Kidney (tissue), 13 donors: ENCODE measurements at regions not wholly inside any gene's neighbourhood (a gene's known extent, or its start where the extent isn't known, plus 50 kb on each side); places are given as distances from the start of the nearest gene placed in this dataset.

Experiments used
- DNase-seq, 5 donors: peaks; one replicate each; pipeline ENCODE4 v3.0.0-alpha.2; 2013 to 2020
- FAIRE-seq: peaks from 2 replicates; lab custom pipeline; 2012; peaks lifted over from hg19 to GRCh38; lab: Jason Lieb, UNC
- H3K27ac ChIP-seq, 2 donors: one replicate each; pipeline ENCODE4 v1.7.0; 2013; ENCODE audit warnings: low read depth in 2 of 2, low read length in 2 of 2, inconsistent platforms in 1 of 2
- H3K27me3 ChIP-seq: one replicate; pipeline ENCODE4 v1.7.1; 2013; ENCODE audit warnings: low read length, inconsistent platforms; ENCODE audit not compliant: control insufficient read depth, insufficient read depth
- H3K36me3 ChIP-seq, 3 donors: one replicate each; pipeline versions ENCODE4 v1.7.0 to v1.7.1; 2013; ENCODE audit warnings: low read length in 3 of 3, control low read depth in 1 of 3, inconsistent platforms in 1 of 3; ENCODE audit not compliant: insufficient read depth in 3 of 3, control insufficient read depth in 2 of 3
- H3K4me1 ChIP-seq, 3 donors: one replicate each; pipeline versions ENCODE4 v1.7.0 to v1.7.1; 2013; ENCODE audit warnings: low read length in 3 of 3, inconsistent platforms in 1 of 3, low read depth in 1 of 3; ENCODE audit not compliant: control insufficient read depth in 2 of 3, insufficient read depth in 2 of 3
- H3K4me3 ChIP-seq, 3 donors: one replicate each; pipeline versions ENCODE4 v1.7.0 to v1.8.1; 2013; ENCODE audit warnings: low read length in 3 of 3, control low read depth in 1 of 3, inconsistent platforms in 1 of 3
- H3K9ac ChIP-seq, 3 donors: one replicate each; pipeline versions ENCODE4 v1.7.0 to v1.7.1; 2013; ENCODE audit warnings: low read length in 3 of 3, control low read depth in 1 of 3, inconsistent platforms in 1 of 3
- H3K9me3 ChIP-seq, 3 donors: one replicate each; pipeline versions ENCODE4 v1.7.0 to v1.7.1; 2013; ENCODE audit warnings: low read length in 3 of 3, control low read depth in 1 of 3, inconsistent platforms in 1 of 3; ENCODE audit not compliant: control insufficient read depth in 2 of 3, insufficient read depth in 1 of 3
- intact Hi-C: fragments of 100-400 bp; cut with DNase I; formaldehyde crosslinking; loops from one replicate; pipeline ENCODE4 v1.11.1; 2022
- TF ChIP-seq, protein P1 (sequence below): IDR thresholded peaks from 3 replicates; pipeline ENCODE4 v1.5.1; 2012; ENCODE audit warnings: mild to moderate bottlenecking, moderate library complexity, borderline replicate concordance; ENCODE audit not compliant: insufficient read depth; ENCODE audit errors: extremely low read depth
- donor health status: control.
- donor health status: control.
- donor health status: control.
- donor health status: control.
- donor health status: control.
- donor health status: DM: yes; HTN: yes; CAD: no.
- donor health status: Normal renal cell carcinoma (clear cell type).

DNA sequence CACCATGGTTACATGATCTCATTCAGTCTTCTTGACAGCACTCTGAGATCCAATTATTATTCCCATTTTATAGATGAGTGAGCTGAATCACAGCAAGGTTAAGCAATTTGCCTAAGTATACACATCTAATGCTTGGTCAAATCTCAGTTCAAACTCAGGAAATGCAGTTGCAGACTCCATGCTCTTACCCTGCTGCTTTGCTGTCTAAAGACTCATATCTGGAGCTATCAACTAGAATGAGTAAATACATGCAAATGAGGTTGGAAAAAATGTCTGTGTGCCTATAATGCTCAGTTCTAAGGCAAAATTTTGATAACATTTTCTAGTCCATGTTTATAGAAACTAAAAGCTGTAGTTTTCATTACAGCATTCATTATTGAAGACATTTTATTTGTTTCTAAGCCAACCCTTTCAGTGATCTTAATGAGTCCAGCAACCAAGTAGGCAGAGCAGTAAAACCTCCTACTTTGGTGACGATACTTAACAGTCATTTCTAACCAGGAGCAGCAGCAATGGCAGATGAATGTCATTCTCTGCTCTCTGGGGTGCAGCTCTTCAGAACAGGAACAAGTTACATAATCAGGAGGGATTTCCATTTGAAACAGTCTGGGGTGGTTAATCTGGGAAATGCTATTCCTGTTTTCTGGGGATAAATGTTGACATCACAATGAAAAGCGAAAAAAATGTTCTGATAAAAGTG, 396.8 kb upstream of the UBE2E3 start:
- no peak for DNase-seq
- no peak overlapping the region for H3K4me3 ChIP-seq
- H3K27ac ChIP-seq: no peak overlapping the region
- no peaks in the 10 kb centered on the region for H3K27me3 ChIP-seq
- no peaks in the 10 kb centered on the region for H3K9me3 ChIP-seq
- no peaks in the 10 kb centered on the region for H3K4me1 ChIP-seq
- FAIRE-seq: no peak
- H3K9ac ChIP-seq: no peak overlapping the region
- intact Hi-C loops: no loop called here
- no peaks in the 10 kb centered on the region for H3K36me3 ChIP-seq
- TF ChIP-seq, protein P1, sequence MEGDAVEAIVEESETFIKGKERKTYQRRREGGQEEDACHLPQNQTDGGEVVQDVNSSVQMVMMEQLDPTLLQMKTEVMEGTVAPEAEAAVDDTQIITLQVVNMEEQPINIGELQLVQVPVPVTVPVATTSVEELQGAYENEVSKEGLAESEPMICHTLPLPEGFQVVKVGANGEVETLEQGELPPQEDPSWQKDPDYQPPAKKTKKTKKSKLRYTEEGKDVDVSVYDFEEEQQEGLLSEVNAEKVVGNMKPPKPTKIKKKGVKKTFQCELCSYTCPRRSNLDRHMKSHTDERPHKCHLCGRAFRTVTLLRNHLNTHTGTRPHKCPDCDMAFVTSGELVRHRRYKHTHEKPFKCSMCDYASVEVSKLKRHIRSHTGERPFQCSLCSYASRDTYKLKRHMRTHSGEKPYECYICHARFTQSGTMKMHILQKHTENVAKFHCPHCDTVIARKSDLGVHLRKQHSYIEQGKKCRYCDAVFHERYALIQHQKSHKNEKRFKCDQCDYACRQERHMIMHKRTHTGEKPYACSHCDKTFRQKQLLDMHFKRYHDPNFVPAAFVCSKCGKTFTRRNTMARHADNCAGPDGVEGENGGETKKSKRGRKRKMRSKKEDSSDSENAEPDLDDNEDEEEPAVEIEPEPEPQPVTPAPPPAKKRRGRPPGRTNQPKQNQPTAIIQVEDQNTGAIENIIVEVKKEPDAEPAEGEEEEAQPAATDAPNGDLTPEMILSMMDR: no peak

DNA sequence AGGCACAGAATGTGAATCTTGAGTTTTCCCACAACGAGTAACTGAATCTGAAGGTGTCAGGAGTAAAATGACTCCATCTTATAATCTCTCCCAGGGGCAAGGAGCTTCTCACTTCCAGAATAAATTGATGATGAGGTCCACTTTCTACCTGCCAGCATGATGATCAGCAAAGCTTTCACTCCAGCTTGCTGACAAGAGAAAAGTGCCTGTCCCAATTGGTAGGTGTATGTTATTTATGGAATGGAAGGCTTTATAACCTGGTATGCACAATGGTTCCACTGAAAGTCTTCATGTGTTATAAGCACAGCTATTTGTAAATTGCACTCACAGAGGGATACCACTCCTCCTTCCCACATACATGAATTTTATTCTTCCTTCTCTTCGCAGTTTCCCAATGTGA, 401.0 kb upstream of the UBE2E3 start:
- Histone ChIP-seq H3K36me3 (no peaks in the 10 kb centered on the region), H3K4me1 (no peaks in the 10 kb centered on the region), H3K27me3 (no peaks in the 10 kb centered on the region), H3K4me3 (no peak overlapping the region), H3K27ac (no peak overlapping the region), H3K9me3 (no peaks in the 10 kb centered on the region), H3K9ac (no peak overlapping the region)
- no peak for FAIRE-seq
- intact Hi-C loops: no loop called here
- no peak for DNase-seq
- TF ChIP-seq, protein P1: no peak

DNA sequence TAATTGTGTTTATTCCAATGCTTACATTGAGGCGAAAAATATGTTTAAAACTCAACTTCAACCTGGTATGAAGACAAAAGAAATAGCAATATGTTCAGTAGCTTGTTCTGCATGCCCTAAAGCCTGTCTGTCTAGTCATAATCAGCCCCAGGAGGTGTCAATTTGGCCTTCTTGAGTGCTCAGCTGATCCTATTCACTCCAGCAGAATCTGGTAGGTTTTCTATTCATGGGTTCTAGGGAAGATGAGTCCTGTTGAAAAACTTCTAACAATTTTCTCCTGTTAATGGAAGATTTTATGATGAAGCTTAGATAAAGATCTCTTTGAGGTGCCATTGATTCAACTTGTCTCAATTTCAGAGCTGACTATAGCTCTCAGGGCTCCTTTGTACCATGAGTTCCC, 402.0 kb upstream of the UBE2E3 start:
- Histone ChIP-seq H3K27ac (no peak overlapping the region), H3K27me3 (no peaks in the 10 kb centered on the region), H3K4me1 (no peaks in the 10 kb centered on the region), H3K36me3 (no peaks in the 10 kb centered on the region), H3K4me3 (no peak overlapping the region), H3K9ac (no peak overlapping the region), H3K9me3 (no peaks in the 10 kb centered on the region)
- TF ChIP-seq, protein P1: no peak
- no peak for DNase-seq
- no peak for FAIRE-seq
- intact Hi-C loops: no loop called here

DNA sequence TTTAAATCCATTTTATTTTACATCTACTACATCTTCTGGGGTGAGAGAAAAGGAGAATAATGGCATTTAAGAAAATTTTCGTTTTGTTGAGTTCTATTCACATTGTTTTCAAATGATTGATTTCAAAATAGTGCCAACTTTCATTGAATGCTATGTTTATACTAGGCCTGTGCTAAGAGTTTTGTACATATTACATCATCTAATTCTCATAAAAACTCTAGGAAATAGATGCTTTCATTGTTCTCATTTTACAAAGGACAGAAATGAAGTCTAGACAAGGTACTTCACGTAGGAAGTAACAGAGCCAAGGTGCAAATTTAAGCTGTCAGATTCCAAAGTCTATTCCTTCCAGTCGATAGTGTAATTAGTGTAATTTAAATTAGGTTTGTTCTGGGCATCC, 402.8 kb upstream of the UBE2E3 start:
- TF ChIP-seq, protein P1: no peak
- H3K9ac ChIP-seq: no peak overlapping the region
- no peak for DNase-seq
- no peaks in the 10 kb centered on the region for H3K36me3 ChIP-seq
- H3K9me3 ChIP-seq: no peaks in the 10 kb centered on the region
- no peak overlapping the region for H3K27ac ChIP-seq
- H3K27me3 ChIP-seq: no peaks in the 10 kb centered on the region
- no peak for FAIRE-seq
- no peak overlapping the region for H3K4me3 ChIP-seq
- intact Hi-C loops: no loop called here
- H3K4me1 ChIP-seq: no peaks in the 10 kb centered on the region
